ENCODE measurements at regions not wholly inside any gene's neighbourhood (a gene's known extent, or its start where the extent isn't known, plus 50 kb on each side); places are given as distances from the start of the nearest gene placed in this dataset.

DNA sequence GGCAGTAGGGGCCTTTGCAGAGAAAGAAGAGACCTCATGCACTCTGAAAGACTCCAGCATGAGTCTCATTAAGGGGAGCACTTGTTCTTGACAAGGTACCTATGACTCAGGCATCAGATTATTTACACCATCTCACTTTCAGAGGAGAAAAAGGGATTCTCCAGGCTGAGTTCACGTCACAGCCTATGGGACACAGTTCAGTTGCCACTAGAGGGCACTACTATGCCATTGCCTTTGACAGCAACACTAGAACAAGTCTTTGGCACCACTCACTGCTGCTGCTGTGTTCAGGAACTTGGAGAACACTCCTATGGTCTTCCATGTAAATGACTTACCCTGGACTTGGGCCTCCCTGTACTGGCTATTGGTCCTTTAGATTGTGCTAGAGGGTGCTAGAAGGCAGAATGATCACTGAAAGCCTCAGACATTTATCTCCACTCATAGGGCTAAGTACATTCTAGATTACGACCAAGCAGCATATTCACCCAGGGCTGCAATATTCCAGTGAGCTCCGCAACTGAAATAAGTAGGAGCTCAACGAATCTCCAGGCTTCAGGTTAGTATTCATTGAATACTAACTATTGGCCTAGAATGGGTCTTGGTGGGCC lies 225.1 kb upstream of the CA10 start:
- H3F3A ChIP-seq (ENCODE audit: control insufficient read depth, insufficient read depth), result no peaks in the 10 kb centered on the region
- H4K20me1 ChIP-seq (ENCODE audit: control insufficient read depth, insufficient read depth, low read depth, low read length), result no peaks in the 10 kb centered on the region
- H3K36me3 ChIP-seq (ENCODE audit: control insufficient read depth, low read length), result no peaks in the 10 kb centered on the region
- H3K4me1 ChIP-seq (ENCODE audit: control insufficient read depth, low read length), result no peaks in the 10 kb centered on the region
- no peaks in the 10 kb centered on the region for H3K79me2 ChIP-seq (ENCODE audit: control insufficient read depth, low read length)
- no peak overlapping the region for H3K27ac ChIP-seq (ENCODE audit: low read depth, low read length)
- H3K4me3 ChIP-seq (ENCODE audit: low read length), result no peak overlapping the region
- TF ChIP-seq EZH2phosphoT487 (IDR thresholded peaks at IDR 0.05; ENCODE audit: borderline replicate concordance, low read length) (no peak), CTCF (IDR thresholded peaks at IDR 0.05; ENCODE audit: low read depth, low read length, poor library complexity, severe bottlenecking) (peak; percentile 85)
- H3K9me3 ChIP-seq (ENCODE audit: control insufficient read depth, insufficient read depth, low read length), result no peaks in the 10 kb centered on the region
- H3K9me2 ChIP-seq (replicated peaks; ENCODE audit: control insufficient read depth, low read length), result no peaks in the 10 kb centered on the region
- no peak overlapping the region for H3K4me2 ChIP-seq (ENCODE audit: low read length)
- no peaks in the 10 kb centered on the region for H3K27me3 ChIP-seq (ENCODE audit: control insufficient read depth, low read length)

DNA sequence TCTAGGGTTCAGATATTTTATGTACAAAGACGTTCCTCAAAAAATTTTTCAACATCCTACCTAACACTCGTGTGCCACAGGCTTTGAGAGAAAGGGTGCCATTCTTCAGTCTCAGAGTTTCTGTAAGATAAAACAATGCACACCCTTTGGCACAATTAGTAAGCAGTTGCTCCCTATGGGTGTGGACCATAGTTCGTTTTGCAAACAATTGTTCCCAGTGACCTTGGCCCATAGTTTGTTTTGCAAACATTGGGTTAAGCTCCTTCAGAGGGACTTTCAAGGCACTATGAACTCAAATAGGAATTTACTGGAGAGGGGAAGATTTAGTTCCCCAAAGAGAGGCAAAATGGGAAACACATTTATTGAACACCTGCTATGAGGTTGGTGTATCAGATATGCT lies 220.3 kb upstream of the CA10 start:
- Histone ChIP-seq H3K79me2 (ENCODE audit: control insufficient read depth, low read length) (no peaks in the 10 kb centered on the region), H3K9me2 (replicated peaks; ENCODE audit: control insufficient read depth, low read length) (no peaks in the 10 kb centered on the region), H3K4me2 (ENCODE audit: low read length) (no peak overlapping the region), H3F3A (ENCODE audit: control insufficient read depth, insufficient read depth) (no peaks in the 10 kb centered on the region), H3K27me3 (ENCODE audit: control insufficient read depth, low read length) (no peaks in the 10 kb centered on the region), H3K9me3 (ENCODE audit: control insufficient read depth, insufficient read depth, low read length) (no peaks in the 10 kb centered on the region), H3K4me1 (ENCODE audit: control insufficient read depth, low read length) (no peaks in the 10 kb centered on the region), H3K27ac (ENCODE audit: low read depth, low read length) (no peak overlapping the region), H3K36me3 (ENCODE audit: control insufficient read depth, low read length) (no peaks in the 10 kb centered on the region), H4K20me1 (ENCODE audit: control insufficient read depth, insufficient read depth, low read depth, low read length) (no peaks in the 10 kb centered on the region), H3K4me3 (ENCODE audit: low read length) (no peak overlapping the region)
- no peak for TF ChIP-seq EZH2phosphoT487 (IDR thresholded peaks at IDR 0.05; ENCODE audit: borderline replicate concordance, low read length)
- TF ChIP-seq CTCF (IDR thresholded peaks at IDR 0.05; ENCODE audit: low read depth, low read length, poor library complexity, severe bottlenecking), result no peak

GRCh38 chr17:52376137-52376536 lies 217.6 kb upstream of the CA10 start:
- no peaks in the 10 kb centered on the region for H3K9me2 ChIP-seq (replicated peaks; ENCODE audit: control insufficient read depth, low read length)
- no peaks in the 10 kb centered on the region for H3K9me3 ChIP-seq (ENCODE audit: control insufficient read depth, insufficient read depth, low read length)
- no peak overlapping the region for H3K27ac ChIP-seq (ENCODE audit: low read depth, low read length)
- H3F3A ChIP-seq (ENCODE audit: control insufficient read depth, insufficient read depth), result no peaks in the 10 kb centered on the region
- no peaks in the 10 kb centered on the region for H3K4me1 ChIP-seq (ENCODE audit: control insufficient read depth, low read length)
- H3K4me3 ChIP-seq (ENCODE audit: low read length), result no peak overlapping the region
- H4K20me1 ChIP-seq (ENCODE audit: control insufficient read depth, insufficient read depth, low read depth, low read length), result no peaks in the 10 kb centered on the region
- H3K27me3 ChIP-seq (ENCODE audit: control insufficient read depth, low read length), result no peaks in the 10 kb centered on the region
- no peaks in the 10 kb centered on the region for H3K36me3 ChIP-seq (ENCODE audit: control insufficient read depth, low read length)
- no peaks in the 10 kb centered on the region for H3K79me2 ChIP-seq (ENCODE audit: control insufficient read depth, low read length)
- H3K4me2 ChIP-seq (ENCODE audit: low read length), result no peak overlapping the region
- TF ChIP-seq CTCF (IDR thresholded peaks at IDR 0.05; ENCODE audit: low read depth, low read length, poor library complexity, severe bottlenecking) (no peak), EZH2phosphoT487 (IDR thresholded peaks at IDR 0.05; ENCODE audit: borderline replicate concordance, low read length) (no peak)
